Activated T-cell treated with anti-CD3 and anti-CD28 coated beads for 48 hours (primary cell): ENCODE measurements at regions not wholly inside any gene's neighbourhood (a gene's known extent, or its start where the extent isn't known, plus 50 kb on each side); places are given as distances from the start of the nearest gene placed in this dataset.

ENCODE experiments used
- DNase-seq: peaks from one replicate; pipeline ENCODE4 v3.0.0-alpha.2; 2020; ENCODE audit warnings: low read depth

DNA sequence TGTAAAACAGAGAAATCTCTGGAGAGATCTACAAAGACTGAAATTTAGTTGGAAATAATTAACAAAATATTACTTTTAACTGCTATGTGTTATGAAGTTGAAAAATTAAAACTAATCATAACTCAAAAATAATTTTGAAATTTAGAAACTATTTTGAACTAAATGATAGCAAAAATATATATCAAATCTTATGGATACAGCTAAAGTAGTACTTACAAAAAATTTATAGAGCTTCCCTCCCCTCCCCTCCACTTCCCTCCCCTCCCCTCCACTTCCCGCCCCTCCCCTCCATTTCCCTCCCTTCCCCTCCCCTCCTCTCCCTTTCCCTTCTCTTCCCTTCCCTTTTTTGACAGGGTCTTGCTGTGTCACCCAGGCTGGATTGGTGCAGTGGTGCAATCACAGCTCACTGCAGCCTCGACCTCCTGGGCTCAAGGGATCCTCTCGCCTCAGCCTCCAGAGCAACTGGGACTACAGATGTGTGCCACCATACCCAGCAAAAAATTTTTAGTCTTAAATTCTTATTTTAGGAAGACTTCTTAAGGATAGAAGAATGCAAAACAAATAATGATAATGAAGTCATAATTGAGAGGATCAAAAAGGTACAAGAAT is 87.2 kb upstream of the RGS17 start:
- DNase-seq: no peak

DNA sequence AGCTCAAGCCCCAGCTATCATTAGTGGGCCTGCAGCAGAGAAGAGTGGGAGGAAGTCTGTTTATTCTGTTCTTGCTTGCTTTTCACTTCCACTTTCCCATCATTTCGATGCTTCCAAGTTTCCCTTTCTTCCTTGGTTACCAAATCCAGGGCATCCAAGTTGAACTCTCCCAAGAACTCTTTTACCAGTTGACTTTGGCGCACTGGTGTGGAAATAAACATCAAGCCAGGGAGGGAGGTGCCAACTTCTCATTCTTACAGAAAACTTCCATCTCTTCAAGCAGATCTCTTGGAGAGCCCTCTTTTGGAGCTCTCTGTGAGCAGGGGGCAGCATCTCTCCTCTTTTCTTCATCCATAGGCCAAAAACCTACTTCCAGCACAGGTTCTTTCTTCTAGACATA is 85.7 kb upstream of the RGS17 start:
- DNase-seq: no peak

DNA sequence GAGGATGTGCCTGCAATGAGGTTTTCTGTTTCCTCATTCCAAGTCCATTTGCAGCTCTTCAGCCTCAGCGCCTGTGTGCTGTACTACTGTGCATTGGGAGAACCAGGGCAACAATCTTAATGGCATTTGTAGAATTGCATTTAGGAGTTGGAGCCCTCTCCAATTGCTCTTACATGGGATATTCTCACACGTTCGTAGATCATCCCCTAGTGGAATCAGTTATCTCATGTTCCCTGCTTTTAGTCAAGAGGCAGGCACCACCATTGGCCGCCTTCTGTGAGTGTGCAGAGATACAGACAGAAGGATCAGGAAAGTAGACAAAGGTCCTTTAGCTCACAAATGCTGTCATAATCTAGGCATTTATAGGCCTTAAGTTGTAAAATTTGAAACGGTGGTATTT is 84.2 kb upstream of the RGS17 start:
- no peak for DNase-seq

DNA sequence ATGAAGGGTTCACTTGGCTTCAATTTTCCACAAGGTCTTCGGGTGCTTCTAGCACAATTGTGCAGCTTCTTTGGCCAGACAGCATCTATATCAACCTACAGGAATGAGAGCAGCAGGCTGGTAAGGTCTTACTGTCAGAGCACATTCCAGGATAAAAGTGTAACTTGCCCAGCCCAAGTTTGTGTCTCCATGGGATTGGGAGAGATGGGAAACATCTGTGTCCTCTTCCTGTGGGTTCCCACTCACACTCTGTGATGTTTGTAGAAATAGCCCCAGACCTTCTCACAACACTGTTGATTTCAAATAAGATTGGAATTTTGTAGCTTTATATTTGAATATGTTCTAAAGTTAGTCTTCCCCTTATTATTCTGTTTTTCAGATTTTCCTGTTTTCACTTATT is 83.4 kb upstream of the RGS17 start:
- DNase-seq: no peak

DNA sequence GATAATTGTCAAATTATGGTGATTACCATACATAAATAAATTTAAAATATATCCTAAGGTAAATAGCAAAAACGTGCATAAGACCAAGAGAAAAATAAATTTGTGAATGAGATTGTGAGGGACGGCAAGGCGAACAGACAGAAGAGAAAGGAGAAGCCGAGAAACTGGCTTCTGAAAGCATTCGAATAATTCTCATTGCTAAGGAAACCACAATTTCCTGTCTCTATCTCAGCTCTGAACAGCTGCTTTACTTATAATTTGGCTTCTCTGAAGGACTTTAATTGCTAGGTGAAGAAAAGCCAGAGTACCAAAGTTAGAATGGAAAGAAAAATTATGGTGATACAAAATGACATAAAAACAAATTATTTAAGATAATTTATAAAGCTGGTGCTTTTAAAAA is 79.0 kb upstream of the RGS17 start:
- no peak for DNase-seq

DNA sequence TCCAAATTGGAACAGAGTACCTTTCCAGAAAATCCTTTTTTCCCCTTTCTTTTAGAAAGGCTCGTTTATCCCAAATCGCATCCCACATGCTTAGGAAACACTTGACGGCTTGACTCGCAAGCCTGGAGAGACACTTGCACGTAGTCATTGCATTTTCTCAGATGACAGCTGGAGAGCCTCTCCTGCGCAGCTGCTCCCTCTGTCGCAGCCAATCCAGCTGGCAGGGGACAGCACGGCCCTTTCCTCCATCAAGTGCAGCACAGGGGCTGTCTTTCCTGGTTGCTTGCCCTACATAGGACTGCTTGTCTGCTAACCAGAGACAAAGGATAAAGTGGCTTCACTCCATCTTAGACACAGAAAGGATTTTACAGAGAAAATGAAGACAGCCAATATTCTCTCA is 77.6 kb upstream of the RGS17 start:
- no peak for DNase-seq

DNA sequence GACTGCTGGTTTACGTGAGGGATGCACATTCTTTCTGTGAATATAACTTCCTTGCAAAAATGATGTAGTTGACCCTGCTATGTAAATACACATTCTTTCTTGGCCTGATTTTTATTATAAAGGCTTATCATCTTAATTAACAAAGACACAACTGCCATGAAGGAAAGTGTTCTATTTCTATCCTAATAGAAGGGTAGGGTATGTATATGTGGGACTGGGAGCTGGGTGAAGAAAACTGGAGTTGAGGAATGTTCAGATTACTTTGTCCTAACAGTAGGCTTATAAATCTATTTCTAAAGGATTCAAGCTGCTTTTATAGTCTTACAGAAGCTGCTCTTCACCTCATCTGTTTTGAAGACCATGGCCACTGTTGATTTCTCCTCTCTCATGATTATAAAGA is 76.5 kb upstream of the RGS17 start:
- DNase-seq: no peak

DNA sequence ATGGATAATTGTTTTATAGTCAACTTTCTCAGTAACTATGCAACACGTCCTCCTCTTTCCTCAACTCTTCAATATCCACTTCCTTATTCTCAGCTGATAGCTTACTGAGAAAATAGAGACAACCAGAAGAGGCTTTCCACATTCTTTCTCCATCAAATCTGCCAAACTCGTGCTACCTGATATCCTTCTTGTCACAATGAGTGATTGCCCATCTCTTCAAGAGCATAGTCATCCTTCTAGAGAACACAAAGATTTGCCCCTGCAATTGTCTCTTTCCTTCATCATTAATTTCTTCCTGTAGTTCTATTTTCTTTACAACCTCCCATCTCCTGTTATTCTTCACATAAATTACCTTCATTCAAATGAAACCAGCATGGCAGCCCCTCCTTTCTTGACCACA is 75.9 kb upstream of the RGS17 start:
- DNase-seq: no peak

DNA sequence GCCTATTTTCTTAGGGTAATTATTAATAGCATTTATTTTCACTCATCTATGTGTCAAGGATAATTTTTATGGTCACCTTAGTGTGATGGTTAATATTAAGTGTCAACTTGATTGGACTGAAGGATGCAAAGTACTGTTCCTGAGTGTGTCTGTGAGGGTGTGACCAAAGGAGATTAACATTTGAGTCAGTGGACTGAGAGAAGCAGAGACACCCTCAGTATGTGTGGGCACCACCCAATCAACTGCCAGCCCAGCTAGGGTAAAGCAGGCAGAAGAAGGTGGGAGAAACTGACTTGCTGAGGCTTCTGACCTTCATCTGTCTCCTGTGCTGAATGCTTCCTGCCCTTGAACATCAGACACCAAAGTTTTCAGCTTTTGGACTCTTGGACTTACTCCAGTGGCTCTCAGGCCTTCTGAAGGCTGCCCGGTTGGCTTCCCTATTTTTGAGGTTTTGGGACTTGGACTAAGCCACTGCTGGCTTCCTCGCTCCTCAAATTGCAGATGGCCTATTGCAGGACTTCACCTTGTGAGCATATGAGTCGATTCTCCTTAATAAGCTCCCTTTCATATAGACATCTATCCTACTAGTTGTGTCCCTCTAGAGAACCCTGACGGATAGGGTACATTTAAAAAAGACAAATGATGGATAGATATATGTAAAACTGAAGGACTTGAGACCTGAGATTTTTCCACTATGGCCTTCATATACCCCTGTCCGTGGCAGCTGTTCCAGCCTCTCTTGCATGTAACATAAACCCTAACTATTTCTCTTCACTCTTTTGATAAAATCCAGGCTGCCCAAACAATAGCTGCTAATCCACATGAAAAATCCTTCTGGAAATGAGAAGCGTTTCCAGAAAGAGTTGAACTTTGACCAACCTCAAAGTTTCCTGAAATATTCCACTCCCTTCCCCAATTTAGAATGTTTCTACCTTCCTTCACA is 62.1 kb upstream of the RGS17 start:
- DNase-seq: no peak

DNA sequence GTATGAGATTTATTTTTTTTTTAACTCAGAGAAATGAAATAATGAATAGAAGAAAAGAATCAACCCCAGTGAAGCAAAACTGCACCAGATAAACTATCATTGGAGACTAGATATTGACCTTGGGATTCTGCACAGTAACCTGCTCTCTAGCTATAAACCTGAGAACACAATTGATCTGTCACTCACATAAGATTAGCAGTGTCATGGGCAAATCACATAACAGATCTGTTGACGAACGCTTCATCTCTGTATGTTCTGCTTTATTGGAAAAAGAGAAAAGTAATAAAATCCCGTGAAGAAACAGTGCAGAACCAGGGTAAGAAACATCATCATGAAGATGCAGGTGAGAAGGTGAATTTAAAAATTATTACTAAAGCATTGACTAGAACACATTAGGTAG is 52.8 kb upstream of the RGS17 start:
- DNase-seq: no peak
